Upper lobe of left lung (tissue), 6 donors: ENCODE measurements at regions not wholly inside any gene's neighbourhood (a gene's known extent, or its start where the extent isn't known, plus 50 kb on each side); places are given as distances from the start of the nearest gene placed in this dataset.

ENCODE experiments used
- ATAC-seq, 2 donors: fragments of 200-7000 bp; cut with Tn5 transposase; one replicate each; pipeline ENCODE4 v1.9.1; 2022; ENCODE audit warnings: mild to moderate bottlenecking in 2 of 2, moderate library complexity in 2 of 2; ENCODE audit not compliant: low FRiP score in 2 of 2
- DNase-seq, 2 donors: peaks; one replicate each; pipeline ENCODE4 v3.0.0-alpha.2; 2019 to 2020
- H3K27ac ChIP-seq, 4 donors: fragments of 200-600 bp; sonication (generic); one replicate each; pipeline ENCODE4 v1.5.1; 2016 to 2019
- H3K27me3 ChIP-seq, 4 donors: fragments of 200-600 bp; sonication (generic); one replicate each; pipeline ENCODE4 v1.5.1; 2017 to 2019
- H3K36me3 ChIP-seq, 4 donors: fragments of 200-600 bp; sonication (generic); one replicate each; pipeline ENCODE4 v1.5.1; 2016 to 2019
- H3K4me1 ChIP-seq, 4 donors: fragments of 200-600 bp; sonication (generic); one replicate each; pipeline ENCODE4 v1.5.1; 2018 to 2019
- H3K4me3 ChIP-seq, 4 donors: fragments of 200-600 bp; sonication (generic); one replicate each; pipeline ENCODE4 v1.5.1; 2017 to 2019; ENCODE audit warnings: mild to moderate bottlenecking in 2 of 4, moderate library complexity in 1 of 4
- H3K9me3 ChIP-seq, 4 donors: fragments of 200-600 bp; sonication (generic); one replicate each; pipeline ENCODE4 v1.5.1; 2018 to 2019
- EP300 ChIP-seq, 4 donors: sonication (generic); formaldehyde crosslinking; IDR thresholded peaks; one replicate each; pipeline ENCODE4 v1.5.1; 2017; ENCODE audit warnings: antibody characterized with exemption in 4 of 4, control low read depth in 2 of 4
- POLR2A ChIP-seq, 4 donors: fragments of 450-650 bp; IDR thresholded peaks; one replicate each; pipeline ENCODE4 v1.5.1; 2016 to 2017; ENCODE audit warnings: antibody characterized with exemption in 4 of 4, mild to moderate bottlenecking in 2 of 4
- POLR2AphosphoS5 ChIP-seq, 2 donors: sonication (generic); formaldehyde crosslinking; IDR thresholded peaks; one replicate each; pipeline ENCODE4 v1.5.1; 2017; ENCODE audit warnings: antibody characterized with exemption in 2 of 2
- WGBS, 2 donors: methylation state at CpG; one replicate each; pipeline ENCODE4 v1.1.5; 2017 to 2018; 5-methylcytosine and 5-hydroxymethylcytosine counted together
- TF ChIP-seq, protein P1 (sequence below), 6 experiments: fragments of 450-650 bp in 4 of 6; fragments of 200-600 bp in 2 of 6; sonication (generic) in 2 of 6; IDR thresholded peaks; one replicate each; pipeline ENCODE4 v1.5.1; 2016 to 2019; ENCODE audit warnings: antibody characterized with exemption in 6 of 6
- donor health status: DM: no; HTN: no; CAD: no; lungs with moderate emphysema.
- donor health status: DM: no; HTN: yes; CAD: no; lungs with severe emphysema.

DNA sequence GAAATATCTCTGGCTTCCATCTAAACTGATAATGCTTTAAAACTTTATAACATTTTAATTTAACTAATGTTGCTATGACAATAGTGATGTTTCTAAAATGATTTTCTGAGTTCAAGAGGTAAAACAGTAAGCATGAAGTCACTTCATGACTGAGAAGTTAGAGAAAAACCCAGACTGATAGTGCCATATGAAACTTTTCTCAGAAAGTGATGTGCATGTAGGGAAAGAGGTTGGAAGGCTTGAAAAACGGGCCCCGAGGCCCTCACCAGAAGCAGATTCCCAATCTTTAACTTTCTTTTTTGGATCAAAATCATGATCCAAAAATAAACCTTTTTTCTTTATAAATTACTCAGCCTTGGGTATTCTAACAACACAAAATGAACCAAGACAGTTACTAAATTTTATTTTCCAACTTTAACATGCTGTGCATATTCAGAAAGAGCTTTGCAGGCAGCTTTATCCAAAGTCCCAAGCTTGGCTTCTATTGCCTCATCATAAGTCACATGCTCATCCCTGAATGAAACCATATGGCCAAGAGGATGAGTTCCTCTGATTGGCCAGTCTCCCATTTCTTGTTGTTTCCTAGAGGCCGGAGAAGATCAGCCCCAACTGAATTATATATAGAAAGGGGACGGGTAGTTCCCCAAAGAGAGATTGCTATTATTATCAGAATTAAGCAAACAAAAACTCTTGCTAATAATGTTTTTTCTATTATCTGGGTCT lies 357.6 kb upstream of the SALL1 start:
- Histone ChIP-seq H3K4me1 (no peaks in the 10 kb centered on the region), H3K9me3 (peaks cover 0 to 5% (median 0%) of the 10 kb centered on the region in 4 donors), H3K27ac (no peak overlapping the region), H3K36me3 (no peaks in the 10 kb centered on the region), H3K4me3 (no peak overlapping the region), H3K27me3 (no peaks in the 10 kb centered on the region)
- DNase-seq (no peak), ATAC-seq (no peak)
- 67 to 80% methylated on average over 4 of the region's 4 CpGs for WGBS, 2 donors
- no peak for TF ChIP-seq EP300 (IDR thresholded peaks at IDR 0.05)
- no peak for TF ChIP-seq POLR2A (IDR thresholded peaks at IDR 0.05)
- no peak for TF ChIP-seq POLR2AphosphoS5 (IDR thresholded peaks at IDR 0.05)

GRCh38 chr16:51507286-51507685 lies 356.2 kb upstream of the SALL1 start:
- Histone ChIP-seq H3K27ac (no peak overlapping the region), H3K4me1 (no peaks in the 10 kb centered on the region), H3K4me3 (no peak overlapping the region), H3K9me3 (peaks cover 0 to 5% (median 0%) of the 10 kb centered on the region in 4 donors), H3K27me3 (no peaks in the 10 kb centered on the region), H3K36me3 (no peaks in the 10 kb centered on the region)
- no peak for ATAC-seq
- no peak for DNase-seq
- no peak for TF ChIP-seq EP300 (IDR thresholded peaks at IDR 0.05)
- TF ChIP-seq POLR2A (IDR thresholded peaks at IDR 0.05) = no peak
- TF ChIP-seq, protein P1, sequence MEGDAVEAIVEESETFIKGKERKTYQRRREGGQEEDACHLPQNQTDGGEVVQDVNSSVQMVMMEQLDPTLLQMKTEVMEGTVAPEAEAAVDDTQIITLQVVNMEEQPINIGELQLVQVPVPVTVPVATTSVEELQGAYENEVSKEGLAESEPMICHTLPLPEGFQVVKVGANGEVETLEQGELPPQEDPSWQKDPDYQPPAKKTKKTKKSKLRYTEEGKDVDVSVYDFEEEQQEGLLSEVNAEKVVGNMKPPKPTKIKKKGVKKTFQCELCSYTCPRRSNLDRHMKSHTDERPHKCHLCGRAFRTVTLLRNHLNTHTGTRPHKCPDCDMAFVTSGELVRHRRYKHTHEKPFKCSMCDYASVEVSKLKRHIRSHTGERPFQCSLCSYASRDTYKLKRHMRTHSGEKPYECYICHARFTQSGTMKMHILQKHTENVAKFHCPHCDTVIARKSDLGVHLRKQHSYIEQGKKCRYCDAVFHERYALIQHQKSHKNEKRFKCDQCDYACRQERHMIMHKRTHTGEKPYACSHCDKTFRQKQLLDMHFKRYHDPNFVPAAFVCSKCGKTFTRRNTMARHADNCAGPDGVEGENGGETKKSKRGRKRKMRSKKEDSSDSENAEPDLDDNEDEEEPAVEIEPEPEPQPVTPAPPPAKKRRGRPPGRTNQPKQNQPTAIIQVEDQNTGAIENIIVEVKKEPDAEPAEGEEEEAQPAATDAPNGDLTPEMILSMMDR (IDR thresholded peaks at IDR 0.05) = no peak
- TF ChIP-seq POLR2AphosphoS5 (IDR thresholded peaks at IDR 0.05) = no peak
- 80 to 86% methylated on average over 4 of the region's 4 CpGs for WGBS, 2 donors

- no peaks in the 10 kb centered on the region for H3K9me3 ChIP-seq
- TF ChIP-seq POLR2AphosphoS5 (IDR thresholded peaks at IDR 0.05) (no peak), EP300 (IDR thresholded peaks at IDR 0.05) (no peak), POLR2A (IDR thresholded peaks at IDR 0.05) (no peak)
- TF ChIP-seq, protein P1 (IDR thresholded peaks at IDR 0.05) = no peak
- no peaks in the 10 kb centered on the region for H3K27me3 ChIP-seq
- DNase-seq = no peak
- no peaks in the 10 kb centered on the region for H3K4me1 ChIP-seq
- WGBS, 2 donors = 42 to 73% methylated on average over 1 of the region's 1 CpG
- H3K27ac ChIP-seq = no peak overlapping the region
- no peak overlapping the region for H3K4me3 ChIP-seq
- no peaks in the 10 kb centered on the region for H3K36me3 ChIP-seq
- ATAC-seq = no peak
These were observed 349.2 kb upstream of the SALL1 start for GRCh38 chr16:51500306-51500705.

DNA sequence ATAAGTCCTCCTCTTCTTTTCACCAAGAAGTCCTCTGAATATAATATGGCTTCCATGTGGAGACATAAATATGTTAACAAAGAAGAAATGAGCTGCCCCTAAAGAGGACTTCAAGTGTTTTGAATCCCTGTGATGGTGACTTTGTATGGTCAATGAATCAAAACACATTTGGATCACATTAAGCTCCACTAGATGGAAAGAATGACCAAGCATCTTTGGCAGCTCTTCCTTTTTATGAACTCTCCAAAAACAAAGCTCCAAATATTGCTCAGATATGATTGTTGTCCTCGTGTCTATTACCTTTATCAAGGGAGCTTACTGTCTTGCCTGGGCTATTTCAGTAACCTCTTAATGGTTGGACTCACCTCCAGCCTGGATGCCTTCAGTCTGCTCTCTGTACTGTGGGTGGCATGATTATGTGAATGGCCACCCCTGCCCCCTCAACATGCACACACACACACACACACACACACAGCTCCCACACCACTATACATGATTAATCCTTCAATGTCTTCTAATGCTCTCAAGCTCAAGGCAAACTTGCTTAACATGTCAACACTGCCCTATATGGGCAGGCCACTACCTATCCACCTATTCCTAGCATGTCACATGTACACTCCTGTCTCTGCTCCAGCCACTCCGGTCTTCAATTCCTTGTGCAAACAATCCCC lies 346.6 kb upstream of the SALL1 start:
- H3K9me3 ChIP-seq = no peaks in the 10 kb centered on the region
- no peak for ATAC-seq
- H3K27ac ChIP-seq = no peak overlapping the region
- WGBS, 2 donors = 55 to 61% methylated on average over 2 of the region's 2 CpGs
- no peaks in the 10 kb centered on the region for H3K4me1 ChIP-seq
- no peaks in the 10 kb centered on the region for H3K36me3 ChIP-seq
- DNase-seq = no peak
- no peaks in the 10 kb centered on the region for H3K27me3 ChIP-seq
- no peak for TF ChIP-seq EP300 (IDR thresholded peaks at IDR 0.05)
- TF ChIP-seq, protein P1 (IDR thresholded peaks at IDR 0.05) = no peak
- no peak for TF ChIP-seq POLR2A (IDR thresholded peaks at IDR 0.05)
- TF ChIP-seq POLR2AphosphoS5 (IDR thresholded peaks at IDR 0.05) = no peak
- no peak overlapping the region for H3K4me3 ChIP-seq

DNA sequence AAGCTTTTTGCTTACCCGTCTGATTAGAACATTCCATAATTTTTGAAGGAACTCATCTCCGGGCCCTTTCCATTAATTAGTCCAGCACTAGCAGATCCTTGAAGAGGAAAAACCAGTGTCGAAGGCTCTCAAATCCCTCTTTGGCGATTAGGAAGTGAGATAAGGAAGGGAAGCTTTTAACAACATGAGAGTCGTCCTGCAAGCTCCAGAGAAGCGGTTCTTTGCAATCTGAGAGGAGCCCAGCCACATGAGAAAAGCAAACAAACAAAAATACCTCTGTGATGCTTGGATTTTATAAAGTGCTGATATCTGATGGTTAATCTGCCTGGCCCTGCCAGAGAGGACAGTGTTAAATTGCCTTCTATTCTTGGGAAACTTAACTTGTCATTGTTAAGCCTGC lies 339.8 kb upstream of the SALL1 start:
- Histone ChIP-seq H3K27ac (no peak overlapping the region), H3K9me3 (no peaks in the 10 kb centered on the region), H3K4me3 (no peak overlapping the region), H3K36me3 (no peaks in the 10 kb centered on the region), H3K4me1 (no peaks in the 10 kb centered on the region), H3K27me3 (no peaks in the 10 kb centered on the region)
- TF ChIP-seq POLR2A (IDR thresholded peaks at IDR 0.05) (no peak), EP300 (IDR thresholded peaks at IDR 0.05) (no peak), POLR2AphosphoS5 (IDR thresholded peaks at IDR 0.05) (no peak)
- TF ChIP-seq, protein P1 (IDR thresholded peaks at IDR 0.05) = no peak
- no peak for DNase-seq
- ATAC-seq = no peak
- WGBS, 2 donors = 13% methylated on average over 6 of the region's 6 CpGs
